ENCODE measurements at regions not wholly inside any gene's neighbourhood (a gene's known extent, or its start where the extent isn't known, plus 50 kb on each side); places are given as distances from the start of the nearest gene placed in this dataset.

DNA sequence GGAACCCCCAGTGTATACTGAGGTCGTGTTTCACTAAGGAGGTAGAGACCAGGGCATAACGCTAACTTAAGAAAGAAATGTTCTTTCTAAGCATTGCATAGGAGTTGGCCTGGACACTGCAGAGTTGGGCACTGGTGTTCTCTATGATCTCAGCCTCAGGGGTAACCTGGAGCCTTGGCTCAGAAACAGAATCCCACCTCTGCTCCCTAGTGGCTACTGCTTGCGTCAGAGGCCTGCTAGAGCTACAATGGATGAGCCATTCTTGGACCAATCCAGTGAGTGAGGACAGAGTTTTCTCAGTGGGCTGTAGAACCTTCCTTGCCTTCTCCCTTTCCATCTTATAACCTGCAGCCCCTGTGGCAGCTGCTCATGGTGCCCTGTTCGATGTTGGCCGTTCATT, 324.4 kb upstream of the CELF4 start:
- TF ChIP-seq SUZ12 (IDR thresholded peaks at IDR 0.05) (no peak), HDGF (IDR thresholded peaks at IDR 0.05; ENCODE audit: borderline replicate concordance) (no peak), LEF1 (IDR thresholded peaks at IDR 0.05; ENCODE audit: borderline replicate concordance) (no peak), TARDBP (IDR thresholded peaks at IDR 0.05) (no peak), SP1 (IDR thresholded peaks at IDR 0.05) (no peak), FOXA1 (IDR thresholded peaks at IDR 0.05) (no peak), FOXK2 (IDR thresholded peaks at IDR 0.05) (no peak), ARNT (IDR thresholded peaks at IDR 0.05) (no peak), L3MBTL2 (conservative IDR thresholded peaks at IDR 0.05) (no peak), FOXM1 (IDR thresholded peaks at IDR 0.05; ENCODE audit: borderline replicate concordance) (no peak)

All from HEK293T (cell line).